Transverse colon (tissue), 4 donors: ENCODE measurements at regions not wholly inside any gene's neighbourhood (a gene's known extent, or its start where the extent isn't known, plus 50 kb on each side); places are given as distances from the start of the nearest gene placed in this dataset.
"Not testable (repeated sequence)": the region's sequence is repeated elsewhere in the genome, so short reads cannot be mapped to it uniquely, and the experiment has no call there.

Source experiments
- DNase-seq: peaks from one replicate; pipeline ENCODE4 v3.0.0-alpha.2; 2019
- H3K27ac ChIP-seq, 4 donors: fragments of 200-600 bp; sonication (generic); 2 replicates each; pipeline ENCODE4 v1.5.1; 2016 to 2018; ENCODE audit warnings: inconsistent platforms in 4 of 4
- H3K27me3 ChIP-seq: fragments of 200-600 bp; sonication (generic); 2 replicates; pipeline ENCODE4 v1.5.1; 2017; ENCODE audit warnings: inconsistent platforms
- H3K36me3 ChIP-seq, 4 donors: fragments of 200-600 bp; sonication (generic); 2 replicates each; pipeline ENCODE4 v1.5.1; 2017 to 2019; ENCODE audit warnings: inconsistent platforms in 4 of 4
- H3K4me1 ChIP-seq, 4 donors: fragments of 200-600 bp; sonication (generic); 2 replicates each; pipeline ENCODE4 v1.5.1; 2017 to 2020; ENCODE audit warnings: inconsistent platforms in 4 of 4
- H3K4me3 ChIP-seq, 4 donors: fragments of 200-600 bp; sonication (generic); 1 replicate in 1 of 4; 2 replicates in 3 of 4; pipeline versions ENCODE4 v1.5.1 to v1.6.1; 2017 to 2019; ENCODE audit warnings: inconsistent platforms in 4 of 4
- H3K9me3 ChIP-seq, 2 donors: fragments of 200-600 bp; sonication (generic); 2 replicates each; pipeline ENCODE4 v1.5.1; 2017 to 2019; ENCODE audit warnings: inconsistent platforms in 2 of 2
- EP300 ChIP-seq: sonication (generic); formaldehyde crosslinking; IDR thresholded peaks from one replicate; pipeline ENCODE4 v1.6.1; 2017; ENCODE audit warnings: antibody characterized with exemption, low read depth
- POLR2A ChIP-seq: fragments of 450-650 bp; IDR thresholded peaks from one replicate; pipeline ENCODE4 v1.6.1; 2016; ENCODE audit warnings: antibody characterized with exemption, mild to moderate bottlenecking, moderate library complexity
- POLR2AphosphoS5 ChIP-seq, 3 donors: sonication (generic); formaldehyde crosslinking; IDR thresholded peaks; one replicate each; pipeline ENCODE4 v1.6.1; 2016; ENCODE audit warnings: antibody characterized with exemption in 3 of 3
- WGBS, 2 donors: methylation state at CpG; one replicate each; pipeline ENCODE4 v1.1.5; 2018; ENCODE audit warnings: low coverage in 1 of 2; 5-methylcytosine and 5-hydroxymethylcytosine counted together
- in situ Hi-C, 4 donors: fragments of 200-750 bp; cut with MboI; loops; one replicate each; pipeline versions ENCODE4 v1.15.0 to v1.15.1; 2017; ENCODE audit warnings: low sequenced_read_pairs in 3 of 4, low pct_ligation_motif_present in 1 of 4, low pct_unique_long_range_greater_than_20kb in 1 of 4
- intact Hi-C: fragments of 100-400 bp; cut with DNase I; formaldehyde crosslinking; loops from one replicate; pipeline ENCODE4 v1.15.1; 2023; ENCODE audit warnings: low total_unique reads
- TF ChIP-seq, protein P1 (sequence below), 5 experiments: fragments of 200-600 bp in 3 of 5; fragments of 450-650 bp in 2 of 5; sonication (generic) in 3 of 5; IDR thresholded peaks; 1 replicate in 2 of 5; 2 replicates in 3 of 5; pipeline ENCODE4 v1.5.1; 2016 to 2017; ENCODE audit warnings: antibody characterized with exemption in 5 of 5, inconsistent platforms in 3 of 5, mild to moderate bottlenecking in 2 of 5, moderate library complexity in 1 of 5

DNA sequence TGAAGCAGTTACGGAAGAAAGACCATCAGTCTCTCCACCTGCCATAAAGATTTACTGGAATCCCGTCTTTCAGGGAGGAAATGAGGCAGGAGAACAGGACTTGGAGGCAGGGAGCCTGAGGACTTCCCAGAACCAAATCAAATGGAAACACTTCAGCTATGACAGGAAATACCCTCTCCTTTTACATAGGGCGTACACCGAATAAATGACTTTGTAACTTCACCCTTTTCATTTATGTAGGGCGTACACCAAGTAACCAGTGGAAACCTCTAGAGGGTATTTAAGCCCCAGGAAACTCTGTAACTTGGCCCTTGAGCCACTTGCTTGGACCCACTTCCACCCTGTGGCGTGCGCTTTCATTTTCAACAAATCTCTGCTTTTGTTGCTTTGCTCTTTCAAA is 218.3 kb upstream of the SLC39A10 start:
- DNase-seq: no peak
- H3K4me3 ChIP-seq: no peak overlapping the region
- no peak for TF ChIP-seq EP300
- TF ChIP-seq POLR2AphosphoS5 (IDR thresholded peaks at IDR 0.05): no peak
- no peak for TF ChIP-seq POLR2A
- TF ChIP-seq, protein P1, sequence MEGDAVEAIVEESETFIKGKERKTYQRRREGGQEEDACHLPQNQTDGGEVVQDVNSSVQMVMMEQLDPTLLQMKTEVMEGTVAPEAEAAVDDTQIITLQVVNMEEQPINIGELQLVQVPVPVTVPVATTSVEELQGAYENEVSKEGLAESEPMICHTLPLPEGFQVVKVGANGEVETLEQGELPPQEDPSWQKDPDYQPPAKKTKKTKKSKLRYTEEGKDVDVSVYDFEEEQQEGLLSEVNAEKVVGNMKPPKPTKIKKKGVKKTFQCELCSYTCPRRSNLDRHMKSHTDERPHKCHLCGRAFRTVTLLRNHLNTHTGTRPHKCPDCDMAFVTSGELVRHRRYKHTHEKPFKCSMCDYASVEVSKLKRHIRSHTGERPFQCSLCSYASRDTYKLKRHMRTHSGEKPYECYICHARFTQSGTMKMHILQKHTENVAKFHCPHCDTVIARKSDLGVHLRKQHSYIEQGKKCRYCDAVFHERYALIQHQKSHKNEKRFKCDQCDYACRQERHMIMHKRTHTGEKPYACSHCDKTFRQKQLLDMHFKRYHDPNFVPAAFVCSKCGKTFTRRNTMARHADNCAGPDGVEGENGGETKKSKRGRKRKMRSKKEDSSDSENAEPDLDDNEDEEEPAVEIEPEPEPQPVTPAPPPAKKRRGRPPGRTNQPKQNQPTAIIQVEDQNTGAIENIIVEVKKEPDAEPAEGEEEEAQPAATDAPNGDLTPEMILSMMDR (IDR thresholded peaks at IDR 0.05): no peak
- no peaks in the 10 kb centered on the region for H3K9me3 ChIP-seq
- WGBS, 2 donors: 71 to 91% methylated on average over 2 to 7 of the region's 7 CpGs
- no peaks in the 10 kb centered on the region for H3K4me1 ChIP-seq
- H3K27ac ChIP-seq: no peak overlapping the region
- no peaks in the 10 kb centered on the region for H3K36me3 ChIP-seq
- H3K27me3 ChIP-seq: no peaks in the 10 kb centered on the region
- intact Hi-C loops: no loop called here
- in situ Hi-C loops: no loop called here

DNA sequence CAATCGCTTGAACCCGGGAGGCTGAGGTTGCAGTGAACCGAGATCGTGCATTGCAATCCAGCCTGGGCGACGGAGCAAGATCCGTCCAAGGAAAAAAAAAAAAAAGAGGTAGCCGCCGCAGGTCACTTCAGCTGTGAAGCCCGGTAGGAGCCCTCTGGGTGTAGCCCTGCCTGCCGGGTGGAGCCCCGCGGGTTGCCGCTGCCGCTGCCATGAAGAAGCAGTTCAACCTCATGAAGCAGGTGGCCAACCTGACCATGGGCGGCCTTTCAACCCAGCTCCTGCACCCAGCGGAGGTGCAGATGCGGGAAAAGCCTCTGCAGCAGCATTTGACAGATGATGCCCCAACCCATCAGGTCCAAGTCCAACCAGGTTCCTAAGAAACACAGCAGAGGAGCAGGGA is 219.5 kb upstream of the SLC39A10 start:
- Histone ChIP-seq H3K27ac (no peak overlapping the region), H3K4me1 (no peaks in the 10 kb centered on the region), H3K4me3 (no peak overlapping the region), H3K9me3 (no peaks in the 10 kb centered on the region), H3K36me3 (no peaks in the 10 kb centered on the region), H3K27me3 (no peaks in the 10 kb centered on the region)
- 96 to 97% methylated on average over 10 to 18 of the region's 18 CpGs for WGBS, 2 donors
- in situ Hi-C loops: no loop called here
- no peak for DNase-seq
- no peak for TF ChIP-seq POLR2AphosphoS5 (IDR thresholded peaks at IDR 0.05)
- TF ChIP-seq POLR2A: no peak
- TF ChIP-seq, protein P1 (IDR thresholded peaks at IDR 0.05): no peak
- TF ChIP-seq EP300: no peak
- intact Hi-C loops: no loop called here

DNA sequence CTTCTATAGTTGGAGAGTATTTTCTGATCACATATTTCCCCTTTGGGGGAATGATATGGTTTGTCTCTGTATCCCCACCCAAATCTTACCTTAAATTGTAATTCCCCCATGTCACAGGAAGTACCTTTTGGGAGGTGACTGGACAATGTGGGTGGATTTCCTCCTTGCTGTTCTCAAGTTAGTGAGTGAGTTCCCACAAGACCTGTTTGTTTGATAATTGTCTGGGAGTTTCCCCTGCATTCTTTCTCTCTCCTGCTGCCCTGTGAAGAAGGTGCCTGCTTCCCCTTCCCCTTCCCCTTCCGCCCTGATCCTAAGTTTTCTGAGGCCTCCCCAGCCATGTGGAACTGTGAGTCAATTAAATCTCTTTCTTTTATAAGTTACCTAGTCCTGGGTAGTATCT is 222.7 kb upstream of the SLC39A10 start:
- no peak for DNase-seq
- intact Hi-C loops (no loop called here), in situ Hi-C loops (no loop called here)
- TF ChIP-seq EP300 (no peak), POLR2AphosphoS5 (IDR thresholded peaks at IDR 0.05) (no peak), POLR2A (no peak)
- TF ChIP-seq, protein P1 (IDR thresholded peaks at IDR 0.05): no peak
- no peaks in the 10 kb centered on the region for H3K36me3 ChIP-seq
- 83 to 90% methylated on average over 1 of the region's 1 CpG for WGBS, 2 donors
- H3K27me3 ChIP-seq: no peaks in the 10 kb centered on the region
- H3K4me1 ChIP-seq: no peaks in the 10 kb centered on the region
- H3K4me3 ChIP-seq: no peak overlapping the region
- H3K27ac ChIP-seq: no peak overlapping the region
- no peaks in the 10 kb centered on the region for H3K9me3 ChIP-seq

DNA sequence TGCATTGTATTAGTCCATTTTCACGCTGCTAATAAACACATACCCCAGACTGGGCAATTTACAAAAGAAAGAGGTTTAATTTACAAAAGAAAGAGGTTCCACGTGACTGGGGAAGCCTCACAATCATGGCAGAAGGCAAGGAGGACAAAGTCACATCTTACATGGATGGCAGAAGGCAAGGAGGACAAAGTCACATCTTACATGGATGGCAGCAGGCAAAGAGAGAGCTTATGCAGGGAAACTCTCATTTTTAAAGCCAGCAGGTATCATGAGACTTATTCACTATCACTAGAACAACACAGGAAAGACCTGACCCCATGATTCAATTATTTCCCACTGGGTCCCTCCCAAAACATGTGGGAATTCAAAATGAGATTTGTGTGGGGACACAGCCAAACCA is 223.3 kb upstream of the SLC39A10 start:
- H3K4me1 ChIP-seq, H3K36me3 ChIP-seq, in situ Hi-C loops, H3K27me3 ChIP-seq, intact Hi-C loops, H3K27ac ChIP-seq, DNase-seq, H3K4me3 ChIP-seq, H3K9me3 ChIP-seq: not testable (repeated sequence)
- WGBS, 2 donors: 52 to 64% methylated on average over 2 of the region's 2 CpGs

DNA sequence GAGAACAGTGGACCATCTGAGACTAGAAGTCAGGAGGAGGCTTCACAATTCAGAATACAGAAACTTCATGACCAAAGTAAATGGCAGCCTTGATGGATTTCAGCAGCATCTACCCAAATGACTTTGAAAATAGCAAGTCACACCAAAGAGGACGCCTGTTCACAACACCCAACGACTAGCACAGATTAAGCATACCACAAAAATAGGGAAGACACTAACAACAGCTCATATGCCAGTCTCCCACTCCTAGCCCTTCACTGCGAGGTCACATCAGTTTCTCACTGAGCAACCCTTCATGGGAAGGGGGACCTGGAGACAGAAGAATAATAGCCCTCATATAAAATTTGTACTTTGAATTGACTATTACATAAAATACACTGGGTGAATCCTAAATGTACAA is 228.4 kb upstream of the SLC39A10 start:
- in situ Hi-C loops (no loop called here), intact Hi-C loops (no loop called here)
- H3K9me3 ChIP-seq: no peaks in the 10 kb centered on the region
- no peak overlapping the region for H3K27ac ChIP-seq
- no peak for TF ChIP-seq EP300
- TF ChIP-seq, protein P1 (IDR thresholded peaks at IDR 0.05): no peak
- no peak for TF ChIP-seq POLR2AphosphoS5 (IDR thresholded peaks at IDR 0.05)
- no peak for TF ChIP-seq POLR2A
- H3K36me3 ChIP-seq: no peaks in the 10 kb centered on the region
- DNase-seq: no peak
- H3K4me3 ChIP-seq: no peak overlapping the region
- WGBS, 2 donors: 75 to 100% methylated on average over 2 to 3 of the region's 3 CpGs
- H3K4me1 ChIP-seq: no peaks in the 10 kb centered on the region
- no peaks in the 10 kb centered on the region for H3K27me3 ChIP-seq
